OCI-LY1 (cell line): ENCODE measurements at regions not wholly inside any gene's neighbourhood (a gene's known extent, or its start where the extent isn't known, plus 50 kb on each side); places are given as distances from the start of the nearest gene placed in this dataset.

Source experiments
- EZH2 ChIP-seq: fragments of 200-600 bp; sonication (generic), shearing (Covaris generic); IDR thresholded peaks from 2 replicates; pipeline ENCODE4 v1.8.0; 2017; ENCODE audit warnings: borderline replicate concordance, mixed run types, mild to moderate bottlenecking, antibody characterized with exemption, low read length, moderate library complexity, mixed read lengths
- TF ChIP-seq, protein P1 (sequence below): fragments of 200-600 bp; sonication (generic), shearing (Covaris generic); IDR thresholded peaks from 2 replicates; pipeline ENCODE4 v1.5.1; 2017; ENCODE audit warnings: mild to moderate bottlenecking, antibody characterized with exemption, low read length, moderate library complexity, mixed read lengths

DNA sequence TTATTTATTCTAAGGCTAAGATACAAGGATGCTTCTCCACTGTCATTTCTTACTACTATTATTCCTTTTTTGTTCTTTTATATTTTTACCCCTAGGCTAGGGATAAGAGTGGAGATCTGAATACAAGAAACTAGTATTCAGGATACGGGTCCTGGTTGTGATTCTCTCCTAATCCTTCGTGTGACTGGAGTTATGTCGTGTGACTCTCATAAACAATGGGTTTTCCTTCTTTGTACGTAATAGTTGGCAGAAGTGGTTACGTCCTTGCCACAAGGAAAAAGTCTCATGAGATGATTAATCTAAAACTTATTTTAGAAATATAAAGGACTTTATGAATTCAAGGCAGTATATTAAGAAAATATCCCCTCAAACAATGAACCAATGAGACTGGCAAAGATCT, 497.2 kb upstream of the FAM241A start:
- TF ChIP-seq, protein P1, sequence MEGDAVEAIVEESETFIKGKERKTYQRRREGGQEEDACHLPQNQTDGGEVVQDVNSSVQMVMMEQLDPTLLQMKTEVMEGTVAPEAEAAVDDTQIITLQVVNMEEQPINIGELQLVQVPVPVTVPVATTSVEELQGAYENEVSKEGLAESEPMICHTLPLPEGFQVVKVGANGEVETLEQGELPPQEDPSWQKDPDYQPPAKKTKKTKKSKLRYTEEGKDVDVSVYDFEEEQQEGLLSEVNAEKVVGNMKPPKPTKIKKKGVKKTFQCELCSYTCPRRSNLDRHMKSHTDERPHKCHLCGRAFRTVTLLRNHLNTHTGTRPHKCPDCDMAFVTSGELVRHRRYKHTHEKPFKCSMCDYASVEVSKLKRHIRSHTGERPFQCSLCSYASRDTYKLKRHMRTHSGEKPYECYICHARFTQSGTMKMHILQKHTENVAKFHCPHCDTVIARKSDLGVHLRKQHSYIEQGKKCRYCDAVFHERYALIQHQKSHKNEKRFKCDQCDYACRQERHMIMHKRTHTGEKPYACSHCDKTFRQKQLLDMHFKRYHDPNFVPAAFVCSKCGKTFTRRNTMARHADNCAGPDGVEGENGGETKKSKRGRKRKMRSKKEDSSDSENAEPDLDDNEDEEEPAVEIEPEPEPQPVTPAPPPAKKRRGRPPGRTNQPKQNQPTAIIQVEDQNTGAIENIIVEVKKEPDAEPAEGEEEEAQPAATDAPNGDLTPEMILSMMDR: no peak
- no peak for TF ChIP-seq EZH2
